ENCODE measurements at regions not wholly inside any gene's neighbourhood (a gene's known extent, or its start where the extent isn't known, plus 50 kb on each side); places are given as distances from the start of the nearest gene placed in this dataset.

GRCh38 chr21:22343721-22344120 lies 1345.5 kb downstream of the NCAM2 start:
- intact Hi-C loops (cut with DNase I), result no loop called here
- H3K4me3 ChIP-seq, result no peak overlapping the region
- H3K9me3 ChIP-seq, result peaks cover 0 to 22% (median 5%) of the 10 kb centered on the region in 3 donors
- TF ChIP-seq, protein P1, sequence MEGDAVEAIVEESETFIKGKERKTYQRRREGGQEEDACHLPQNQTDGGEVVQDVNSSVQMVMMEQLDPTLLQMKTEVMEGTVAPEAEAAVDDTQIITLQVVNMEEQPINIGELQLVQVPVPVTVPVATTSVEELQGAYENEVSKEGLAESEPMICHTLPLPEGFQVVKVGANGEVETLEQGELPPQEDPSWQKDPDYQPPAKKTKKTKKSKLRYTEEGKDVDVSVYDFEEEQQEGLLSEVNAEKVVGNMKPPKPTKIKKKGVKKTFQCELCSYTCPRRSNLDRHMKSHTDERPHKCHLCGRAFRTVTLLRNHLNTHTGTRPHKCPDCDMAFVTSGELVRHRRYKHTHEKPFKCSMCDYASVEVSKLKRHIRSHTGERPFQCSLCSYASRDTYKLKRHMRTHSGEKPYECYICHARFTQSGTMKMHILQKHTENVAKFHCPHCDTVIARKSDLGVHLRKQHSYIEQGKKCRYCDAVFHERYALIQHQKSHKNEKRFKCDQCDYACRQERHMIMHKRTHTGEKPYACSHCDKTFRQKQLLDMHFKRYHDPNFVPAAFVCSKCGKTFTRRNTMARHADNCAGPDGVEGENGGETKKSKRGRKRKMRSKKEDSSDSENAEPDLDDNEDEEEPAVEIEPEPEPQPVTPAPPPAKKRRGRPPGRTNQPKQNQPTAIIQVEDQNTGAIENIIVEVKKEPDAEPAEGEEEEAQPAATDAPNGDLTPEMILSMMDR (IDR thresholded peaks at IDR 0.05), result no peak
- no peak for TF ChIP-seq POLR2A (IDR thresholded peaks at IDR 0.05)
- H3K27ac ChIP-seq, result no peak overlapping the region
- DNase-seq, result no peak
- no peaks in the 10 kb centered on the region for H3K36me3 ChIP-seq
- H3K4me1 ChIP-seq, result no peaks in the 10 kb centered on the region
- no peaks in the 10 kb centered on the region for H3K27me3 ChIP-seq

GRCh38 chr21:22345624-22346023 lies 1347.4 kb downstream of the NCAM2 start:
- H3K27ac ChIP-seq, result no peak overlapping the region
- intact Hi-C loops (cut with DNase I), result no loop called here
- H3K9me3 ChIP-seq, result peaks cover 0 to 19% (median 0%) of the 10 kb centered on the region in 3 donors
- no peak for DNase-seq
- no peak for TF ChIP-seq POLR2A (IDR thresholded peaks at IDR 0.05)
- TF ChIP-seq, protein P1 (IDR thresholded peaks at IDR 0.05), result no peak
- H3K27me3 ChIP-seq, result no peaks in the 10 kb centered on the region
- H3K4me1 ChIP-seq, result no peaks in the 10 kb centered on the region
- no peaks in the 10 kb centered on the region for H3K36me3 ChIP-seq
- no peak overlapping the region for H3K4me3 ChIP-seq

DNA sequence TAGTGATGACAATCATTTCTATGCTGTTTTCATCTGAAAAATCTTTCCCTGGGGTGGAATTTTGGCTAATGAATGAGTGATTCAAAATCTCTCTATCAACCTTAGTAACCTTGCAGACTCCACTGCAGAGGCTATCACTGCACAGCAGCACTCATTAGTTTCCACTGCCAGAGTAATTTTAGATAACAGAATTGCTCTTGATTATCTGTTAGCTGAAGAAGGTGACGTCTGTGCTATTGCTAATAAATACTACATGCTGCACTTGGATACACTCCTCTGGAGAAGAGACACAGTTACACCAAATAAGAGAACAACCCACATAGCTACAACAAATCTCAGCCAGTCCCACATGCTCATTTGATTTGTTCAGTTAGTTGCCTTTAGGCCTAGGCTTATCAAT lies 1348.4 kb downstream of the NCAM2 start:
- Histone ChIP-seq H3K27ac (no peak overlapping the region), H3K27me3 (no peaks in the 10 kb centered on the region), H3K4me1 (no peaks in the 10 kb centered on the region), H3K36me3 (no peaks in the 10 kb centered on the region), H3K9me3 (peaks cover 0 to 11% (median 0%) of the 10 kb centered on the region in 3 donors), H3K4me3 (no peak overlapping the region)
- intact Hi-C loops (cut with DNase I), result no loop called here
- TF ChIP-seq POLR2A (IDR thresholded peaks at IDR 0.05), result no peak
- TF ChIP-seq, protein P1 (IDR thresholded peaks at IDR 0.05), result no peak
- DNase-seq, result no peak
- 50 to 82% methylated on average over 1 of the region's 1 CpG for WGBS, 2 donors

- Histone ChIP-seq H3K9me3 (peaks cover 0 to 26% (median 0%) of the 10 kb centered on the region in 3 donors), H3K4me3 (no peak overlapping the region), H3K4me1 (no peaks in the 10 kb centered on the region), H3K36me3 (no peaks in the 10 kb centered on the region), H3K27me3 (no peaks in the 10 kb centered on the region), H3K27ac (no peak overlapping the region)
- intact Hi-C loops (cut with DNase I), result no loop called here
- 24 to 54% methylated on average over 2 of the region's 2 CpGs for WGBS, 2 donors
- no peak for DNase-seq
- no peak for TF ChIP-seq POLR2A (IDR thresholded peaks at IDR 0.05)
- TF ChIP-seq, protein P1 (IDR thresholded peaks at IDR 0.05), result no peak
Observed at GRCh38 chr21:22351076-22351475, 1352.9 kb downstream of the NCAM2 start.

GRCh38 chr21:22352088-22352487 lies 1353.9 kb downstream of the NCAM2 start:
- Histone ChIP-seq H3K9me3 (peaks cover 0 to 26% (median 0%) of the 10 kb centered on the region in 3 donors), H3K4me1 (no peaks in the 10 kb centered on the region), H3K27me3 (no peaks in the 10 kb centered on the region), H3K36me3 (no peaks in the 10 kb centered on the region), H3K27ac (no peak overlapping the region), H3K4me3 (no peak overlapping the region)
- no peak for DNase-seq
- WGBS, 2 donors, result 30 to 36% methylated on average over 1 of the region's 1 CpG
- intact Hi-C loops (cut with DNase I), result no loop called here
- no peak for TF ChIP-seq POLR2A (IDR thresholded peaks at IDR 0.05)
- TF ChIP-seq, protein P1 (IDR thresholded peaks at IDR 0.05), result no peak
